NCI-H1694 treated with DMSO at 0.1 percent for 48 hours (cell line): ENCODE measurements at regions not wholly inside any gene's neighbourhood (a gene's known extent, or its start where the extent isn't known, plus 50 kb on each side); places are given as distances from the start of the nearest gene placed in this dataset.

Experiments used
- DNase-seq: peaks from one replicate; lab custom pipeline; 2025; lab: John Stamatoyannopoulos, UW

DNA sequence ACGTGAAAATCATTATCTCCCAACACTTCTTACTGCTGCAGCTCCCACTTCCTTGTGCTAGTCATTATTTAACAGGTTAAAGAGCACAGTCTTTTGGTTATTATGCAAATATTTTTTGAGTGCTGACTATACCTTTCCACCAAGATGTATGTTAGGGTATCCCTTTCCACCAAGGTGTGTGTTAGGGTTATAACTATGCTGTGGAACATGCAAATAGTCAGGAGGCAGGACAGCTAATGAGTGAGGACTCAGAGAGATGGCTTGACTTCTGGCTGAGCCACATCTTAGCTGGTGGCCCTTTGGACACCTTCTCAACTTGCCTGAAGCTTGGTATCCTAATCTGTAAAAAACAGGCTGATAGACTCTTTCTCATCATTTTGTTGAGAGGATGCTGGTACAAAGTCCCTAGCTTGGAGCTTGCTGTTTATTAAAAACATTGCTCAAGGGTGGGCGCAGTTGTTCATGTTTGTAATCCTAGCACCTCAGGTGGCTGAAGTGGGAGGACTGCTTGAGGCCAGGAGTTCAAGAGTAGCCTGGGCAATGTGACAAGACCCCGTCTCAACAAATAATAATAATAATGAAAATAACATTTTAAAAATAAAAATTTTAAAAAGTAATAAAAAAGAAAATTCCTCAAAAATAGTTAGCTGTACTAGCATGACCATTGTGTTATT, 160.5 kb upstream of the ADAMTS9 start:
- DNase-seq = no peak

DNA sequence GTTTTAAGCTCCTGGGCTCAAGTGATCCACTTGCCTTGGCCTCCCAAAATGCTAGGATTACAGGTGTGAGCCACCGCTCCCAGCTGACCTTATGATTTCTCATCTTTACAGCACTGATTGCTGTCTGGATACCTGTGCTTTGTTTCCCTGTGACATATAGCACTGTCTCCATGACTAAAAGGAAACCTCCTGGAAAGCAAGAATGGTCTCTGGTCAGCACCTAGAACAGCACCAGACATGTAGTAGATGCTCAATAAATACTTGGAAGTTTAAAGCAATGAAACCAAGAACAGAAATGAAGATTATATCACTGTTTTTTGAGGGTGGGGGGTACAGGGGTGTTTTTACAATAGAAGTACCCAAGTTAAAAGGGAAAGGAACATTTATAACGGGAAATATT, 156.8 kb upstream of the ADAMTS9 start:
- DNase-seq = no peak

DNA sequence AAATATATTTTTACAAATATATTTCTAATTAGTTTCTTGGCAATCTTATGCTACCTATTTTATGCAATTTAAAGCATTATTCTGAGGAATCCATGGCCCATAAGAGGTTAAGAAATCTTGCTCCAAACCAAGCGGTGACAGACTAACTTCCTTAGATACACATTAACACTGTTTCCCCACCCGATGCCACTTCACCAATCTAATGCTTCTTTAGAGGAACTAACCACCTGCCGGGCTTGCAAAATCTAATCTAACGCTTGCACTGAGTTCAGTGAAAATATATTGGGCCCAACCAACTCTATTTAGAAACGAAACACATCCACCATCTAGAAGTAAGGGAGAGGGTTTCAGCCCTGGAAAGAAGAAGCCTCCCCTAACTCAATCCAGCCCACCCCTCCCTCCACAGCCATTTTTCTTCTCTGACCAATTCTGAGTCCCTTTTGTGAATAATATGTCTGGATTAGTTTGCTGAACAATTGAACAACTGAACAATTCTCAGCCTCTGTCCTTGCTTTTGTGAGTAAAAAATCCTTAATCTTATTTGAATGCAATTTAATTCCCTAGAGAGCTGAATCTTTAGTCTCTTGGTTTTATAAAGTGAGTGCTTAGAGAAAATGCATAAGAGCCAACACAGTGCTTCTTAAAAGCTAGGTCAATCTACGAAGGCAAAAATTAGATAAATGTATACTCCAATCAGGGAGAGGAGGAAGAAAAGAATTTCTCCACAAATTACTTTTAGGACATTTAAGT, 150.4 kb upstream of the ADAMTS9 start:
- no peak for DNase-seq

DNA sequence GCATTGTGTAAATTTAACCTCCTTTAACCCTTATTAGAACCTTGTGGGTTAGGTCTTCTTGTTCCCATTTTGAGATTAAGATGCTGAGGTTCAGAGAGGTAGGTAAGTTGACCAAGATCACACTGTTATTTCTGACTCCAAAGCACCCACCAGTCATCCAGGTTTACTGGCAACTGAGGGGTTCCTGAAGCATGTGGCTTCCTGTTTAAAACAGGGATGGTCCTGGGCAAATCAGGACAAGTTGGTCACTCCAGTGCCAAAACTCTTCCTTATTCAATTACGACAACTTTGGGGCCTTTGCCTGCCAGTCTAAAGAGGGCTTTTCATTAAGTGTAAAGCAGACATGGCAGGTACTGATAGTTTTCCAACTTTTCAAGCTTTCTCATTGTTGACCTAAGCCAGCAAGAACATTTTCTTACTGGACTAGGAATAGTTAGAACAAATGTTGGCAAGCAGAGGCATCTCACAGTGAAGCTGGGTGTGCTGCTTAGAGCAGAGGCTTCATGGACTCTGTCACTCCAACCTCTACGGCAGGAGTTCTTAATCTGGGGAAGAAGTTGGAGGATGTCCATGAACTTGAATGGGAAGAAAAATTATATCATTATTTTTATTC, 149.4 kb upstream of the ADAMTS9 start:
- no peak for DNase-seq

DNA sequence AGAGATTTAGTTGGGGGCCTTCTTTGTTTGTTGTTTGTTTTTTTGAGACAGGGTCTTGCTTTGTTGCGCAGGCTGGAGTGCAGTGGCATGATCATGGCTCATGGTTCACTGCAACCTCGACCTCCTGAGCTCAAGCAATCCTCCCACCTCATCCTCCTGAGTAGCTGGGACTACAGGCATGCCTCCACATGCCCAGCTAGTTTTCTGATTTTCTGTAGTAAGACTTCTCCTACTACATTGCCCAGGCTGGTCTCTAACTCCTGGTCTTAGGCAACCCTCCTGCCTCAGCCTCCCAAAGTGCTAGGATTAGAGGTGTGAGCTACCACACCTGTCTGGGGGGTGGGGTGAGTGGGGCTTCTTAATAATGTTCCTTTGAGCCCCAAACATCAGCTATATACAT, 148.3 kb upstream of the ADAMTS9 start:
- no peak for DNase-seq

DNA sequence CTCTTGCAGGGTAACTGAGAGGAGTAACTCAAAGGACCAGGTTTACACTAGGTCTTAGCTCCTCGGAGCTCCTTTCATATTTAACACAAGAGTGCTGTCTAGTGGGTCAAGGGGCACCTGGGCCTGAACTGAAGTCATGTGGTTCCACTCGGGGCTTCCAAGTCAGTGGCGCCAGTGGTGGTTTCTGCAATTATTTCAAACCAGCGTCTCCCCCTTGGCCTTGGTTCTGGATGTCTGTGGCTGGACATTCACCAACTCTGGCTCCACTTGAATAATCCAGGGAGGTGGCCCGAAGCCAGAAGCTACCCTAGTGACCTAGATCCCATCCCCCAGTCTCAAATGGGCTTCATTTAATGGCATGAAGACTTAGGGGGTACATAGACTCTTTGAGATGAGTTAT, 144.3 kb upstream of the ADAMTS9 start:
- DNase-seq = no peak

DNA sequence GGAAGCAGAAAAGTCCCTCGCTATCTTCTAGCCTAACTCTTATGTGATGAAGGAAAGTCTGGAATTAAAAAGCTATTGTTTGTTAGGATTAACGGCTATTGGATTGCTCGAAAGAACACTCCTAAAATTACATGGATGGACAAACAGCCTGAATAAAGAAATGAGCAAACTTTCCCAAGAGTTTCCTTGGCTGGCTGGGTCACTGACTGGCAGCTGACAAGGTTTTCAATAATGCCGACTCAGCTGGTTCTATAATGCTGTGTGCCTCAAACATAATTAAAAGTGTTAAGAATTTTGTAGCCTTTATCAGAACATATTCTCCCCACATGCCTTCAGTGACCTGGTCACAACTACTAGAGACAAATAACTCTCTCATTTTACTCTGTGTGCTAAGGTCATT, 142.9 kb upstream of the ADAMTS9 start:
- DNase-seq = no peak

DNA sequence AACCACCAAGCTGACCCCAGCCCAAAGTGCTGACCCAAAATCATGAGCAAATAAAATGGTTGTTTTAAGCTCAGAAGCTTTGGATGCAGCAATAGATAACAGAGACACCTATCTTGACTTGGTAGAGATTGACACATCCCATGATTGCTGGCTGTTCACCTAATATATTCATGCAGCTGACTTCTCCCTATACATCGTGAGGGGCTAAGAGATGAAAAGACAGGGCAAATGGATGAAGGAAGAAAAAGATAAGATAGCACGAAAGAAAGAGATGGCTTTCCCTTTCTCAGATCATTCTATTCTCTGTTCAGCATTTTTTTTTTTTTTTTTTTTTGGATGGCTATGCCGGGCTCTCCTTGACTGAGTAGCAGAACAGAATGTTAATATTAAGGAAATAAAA, 141.5 kb upstream of the ADAMTS9 start:
- no peak for DNase-seq

DNA sequence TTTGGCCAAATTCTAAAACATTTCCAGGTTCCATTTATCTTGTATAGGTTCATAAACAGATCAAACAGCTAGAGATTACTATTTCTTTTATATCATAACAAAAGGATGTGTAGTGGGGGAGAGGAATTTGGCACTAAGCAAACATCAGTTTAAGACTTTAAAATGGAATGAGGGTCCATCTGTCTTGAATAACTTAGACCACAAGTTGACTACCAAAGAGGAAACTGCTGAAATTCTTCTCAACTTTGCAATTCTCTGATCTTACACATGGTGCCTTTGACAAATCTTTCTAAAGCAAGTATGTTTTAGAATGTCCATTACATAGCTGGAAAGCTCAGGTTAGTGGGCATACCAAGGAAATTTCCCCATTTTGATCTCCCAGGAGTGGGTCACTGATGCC, 140.5 kb upstream of the ADAMTS9 start:
- DNase-seq = no peak

DNA sequence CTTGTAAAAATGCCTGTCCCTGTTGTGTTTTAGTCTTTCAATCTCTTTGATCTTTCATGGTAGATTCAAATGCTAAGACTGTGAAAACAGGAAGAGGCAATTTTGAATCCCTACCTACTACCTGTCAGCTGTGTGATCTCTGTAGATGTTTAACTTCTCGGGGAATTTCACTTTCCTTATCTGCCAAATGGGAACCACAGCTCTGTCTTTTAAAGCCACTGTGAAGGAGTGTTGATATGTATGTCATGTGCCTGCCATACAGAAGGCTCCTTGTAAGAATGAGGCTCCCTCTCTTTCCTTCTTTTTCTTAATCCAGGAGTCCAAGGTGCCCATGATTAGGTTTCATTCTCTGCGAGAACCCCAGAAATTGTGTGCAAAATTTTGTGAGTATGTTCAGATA, 139.6 kb upstream of the ADAMTS9 start:
- no peak for DNase-seq

DNA sequence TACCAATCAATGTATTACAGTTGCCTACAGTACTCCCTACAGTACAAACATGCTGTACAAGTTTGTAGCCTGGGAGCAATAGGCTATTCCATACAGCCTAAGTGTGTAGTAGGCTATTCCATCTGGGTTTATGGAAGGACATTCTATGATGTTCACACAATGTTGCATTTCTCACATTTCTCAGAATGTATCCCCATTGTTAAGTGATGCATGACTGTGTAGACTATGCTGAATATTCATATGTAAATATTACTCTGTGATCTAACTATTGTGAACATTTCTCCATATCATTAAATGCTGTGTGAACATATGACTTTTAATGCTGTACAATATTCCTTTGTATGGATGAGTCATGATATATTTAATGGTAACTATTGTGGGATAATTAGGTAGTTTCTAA, 139.2 kb upstream of the ADAMTS9 start:
- no peak for DNase-seq

DNA sequence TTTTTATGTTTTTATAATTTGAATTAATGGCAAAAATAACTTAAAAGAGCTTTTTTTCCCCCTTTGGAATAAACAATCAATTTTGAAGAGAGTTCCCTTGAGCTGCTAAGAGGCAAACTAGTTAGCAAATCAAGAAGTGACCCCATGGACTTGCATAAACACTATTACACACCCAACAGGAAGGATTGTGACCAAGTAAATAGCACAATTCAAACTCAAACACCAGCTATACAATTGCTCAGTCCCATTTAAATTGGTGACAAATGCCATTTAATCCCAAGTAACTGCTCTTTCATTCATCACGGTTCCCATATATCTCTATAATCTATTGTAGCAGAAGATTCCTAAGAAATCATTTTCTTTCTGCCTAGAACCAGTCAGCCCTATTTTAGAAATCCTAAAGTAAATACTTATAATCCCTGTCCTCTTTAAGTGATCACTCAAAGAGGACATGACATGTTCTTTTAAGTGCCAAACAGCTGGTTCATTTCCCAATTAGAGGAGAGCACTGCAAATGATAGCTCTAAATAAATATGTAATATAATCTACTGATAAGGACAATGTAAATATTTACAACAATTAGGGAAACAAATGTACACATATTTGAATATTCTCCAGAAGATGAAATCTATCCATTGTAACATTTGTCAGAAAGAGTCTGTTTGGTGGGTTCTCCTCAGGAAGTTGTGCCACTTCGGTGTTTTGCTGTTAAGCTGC, 137.8 kb upstream of the ADAMTS9 start:
- no peak for DNase-seq

DNA sequence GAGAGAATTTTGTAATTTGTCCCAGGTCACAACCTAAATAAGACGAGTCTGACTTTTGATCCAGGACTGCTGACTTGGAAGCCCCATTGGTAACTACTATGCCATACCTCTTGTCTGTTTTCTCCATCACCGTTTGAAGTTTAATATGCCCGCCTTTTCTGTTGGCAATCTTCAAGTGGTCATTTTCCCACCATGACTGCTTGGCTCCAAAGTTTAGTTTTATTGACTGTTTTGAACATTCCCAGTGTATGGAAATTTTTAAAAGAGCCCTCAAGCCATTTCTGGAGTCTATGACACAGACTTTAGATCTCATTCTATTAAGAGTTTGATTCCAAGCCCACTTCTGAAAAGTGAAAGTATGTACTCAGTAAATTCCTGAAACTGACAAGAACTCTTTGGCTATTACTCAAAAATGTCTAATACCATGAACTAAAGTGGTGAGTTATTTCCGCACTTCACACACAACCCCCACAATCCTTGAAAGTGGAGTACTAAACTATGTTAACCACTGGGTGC, 136.7 kb upstream of the ADAMTS9 start:
- no peak for DNase-seq

DNA sequence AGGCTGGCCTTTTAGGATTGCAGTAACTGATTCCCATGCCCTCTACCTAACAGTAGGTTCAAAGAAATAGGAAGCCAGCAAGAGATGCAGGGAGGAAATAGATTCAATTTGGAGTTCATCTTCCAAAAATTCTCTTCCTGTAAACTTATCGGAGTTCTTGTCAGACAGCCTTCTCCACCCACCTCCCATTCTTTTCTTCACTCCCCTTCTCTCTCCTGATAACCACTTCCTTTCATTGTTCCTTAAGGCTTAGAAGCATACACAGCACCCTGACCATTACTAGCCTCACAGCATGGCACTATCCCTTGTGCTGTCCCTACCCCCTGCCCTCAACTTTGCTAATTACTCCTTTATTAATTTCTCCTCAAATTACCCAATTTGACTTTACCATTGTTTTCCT, 130.4 kb upstream of the ADAMTS9 start:
- no peak for DNase-seq

DNA sequence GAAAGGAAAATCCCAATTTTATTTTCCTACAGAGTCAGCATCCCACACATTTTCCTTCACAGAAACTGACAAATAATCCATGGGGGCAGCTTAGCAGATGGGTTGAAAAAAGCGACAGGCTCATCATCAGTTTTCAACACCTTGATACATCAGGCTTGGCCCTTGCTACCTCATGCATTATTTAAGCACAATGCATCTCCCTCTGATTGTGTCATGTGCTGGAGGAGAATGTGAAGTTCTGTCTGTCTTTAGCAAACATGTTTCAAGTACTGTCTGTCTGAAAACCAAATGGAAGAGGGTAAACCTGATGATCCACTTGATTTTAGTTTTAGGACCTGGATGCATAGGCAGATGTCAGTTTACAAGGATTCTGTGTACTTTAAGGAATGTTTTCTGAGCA, 128.6 kb upstream of the ADAMTS9 start:
- DNase-seq = no peak

DNA sequence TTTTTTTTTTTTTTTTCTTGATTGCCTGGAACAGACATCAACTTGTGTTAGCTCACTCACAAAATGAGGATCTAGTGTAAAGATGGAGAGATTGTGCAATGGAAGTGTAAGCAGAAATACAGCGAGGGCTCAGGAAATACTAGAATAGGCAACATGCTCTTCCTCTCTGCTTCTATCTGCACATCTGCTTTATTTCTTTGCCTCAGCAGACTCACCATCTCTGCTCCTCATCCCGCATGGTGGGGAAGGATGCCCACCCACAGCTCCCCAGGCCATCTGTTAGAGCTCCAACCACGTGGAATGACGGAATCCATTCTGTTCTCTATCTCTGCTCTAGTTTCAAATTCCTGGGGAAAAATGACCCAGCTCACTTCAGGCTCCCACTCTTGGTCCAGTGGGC, 128.0 kb upstream of the ADAMTS9 start:
- DNase-seq = peak; percentile 30

DNA sequence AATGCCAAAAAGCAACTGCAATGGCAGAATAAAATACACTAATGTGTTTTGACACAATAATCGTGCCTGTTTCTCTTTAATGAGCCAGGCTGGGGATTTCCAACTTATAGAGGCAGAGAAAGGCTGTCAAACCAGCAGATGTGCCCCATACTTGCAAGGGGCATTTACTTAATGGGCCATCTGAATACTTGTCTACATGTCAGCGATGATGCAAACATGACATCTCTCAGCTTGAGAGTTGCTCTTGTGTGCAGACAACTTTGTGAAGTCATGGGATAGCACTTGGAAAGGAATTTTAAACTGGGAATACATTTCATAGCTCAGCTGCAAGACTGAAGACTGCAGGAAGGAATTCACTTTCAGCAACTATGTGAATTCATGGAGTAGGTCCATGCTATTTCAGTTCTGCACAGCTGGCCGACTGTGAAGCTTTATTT, 127.4 kb upstream of the ADAMTS9 start:
- no peak for DNase-seq

DNA sequence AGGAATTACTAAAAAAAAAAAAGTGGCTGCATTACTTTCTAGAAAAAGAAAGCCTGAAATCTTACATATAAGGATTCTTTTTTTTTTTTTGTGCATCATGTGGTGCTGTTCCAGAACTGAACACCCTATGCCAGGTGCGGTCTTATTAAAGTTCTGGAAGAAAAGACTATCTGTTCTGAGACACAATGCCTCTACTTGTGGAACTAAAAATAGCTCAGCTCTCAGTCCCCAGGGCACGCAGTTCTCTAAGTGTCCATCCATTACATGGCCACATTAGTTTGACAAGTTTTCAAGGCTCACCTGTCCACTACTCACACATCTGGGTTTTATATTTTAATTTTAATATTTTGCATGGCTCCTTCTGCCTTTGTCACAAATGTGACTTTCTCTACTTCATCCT, 126.6 kb upstream of the ADAMTS9 start:
- no peak for DNase-seq

DNA sequence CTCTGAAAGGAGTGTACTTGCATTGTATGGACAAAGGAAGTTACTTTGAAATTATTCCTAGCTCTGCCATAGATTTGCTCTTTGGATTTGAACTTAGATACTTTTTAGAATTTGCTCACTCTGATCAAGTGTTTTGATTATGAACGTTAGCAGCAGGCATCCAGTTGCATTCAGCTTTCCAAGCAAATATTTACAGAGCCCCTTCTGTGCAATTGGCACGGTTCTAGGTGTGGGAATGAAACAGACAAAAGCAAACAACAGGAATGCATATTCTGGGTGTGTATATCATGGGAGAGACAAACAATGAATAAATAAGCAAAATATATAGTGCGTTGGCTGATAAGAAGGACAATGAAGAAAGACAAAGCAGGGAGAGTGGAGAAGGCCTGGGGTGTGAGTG, 125.5 kb upstream of the ADAMTS9 start:
- peak; percentile 39 for DNase-seq

DNA sequence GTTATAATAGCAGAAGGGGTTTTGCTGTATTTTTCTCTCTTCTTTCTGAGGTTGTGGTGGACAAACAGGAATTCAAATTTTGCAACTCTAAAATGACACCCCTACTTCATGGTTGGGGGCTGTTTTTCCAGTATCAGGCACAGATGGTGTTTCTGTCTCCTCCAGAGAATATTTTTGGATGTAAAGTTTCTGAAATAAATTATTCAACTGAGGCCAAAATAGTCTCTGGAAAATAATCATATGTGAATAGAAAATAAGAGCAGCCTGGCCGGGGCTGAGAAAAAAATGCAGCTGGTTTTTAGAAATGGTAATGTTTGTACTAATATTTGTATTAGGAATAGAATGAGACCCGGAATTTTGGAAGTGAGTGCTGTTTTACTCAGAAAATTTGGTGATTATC, 121.3 kb upstream of the ADAMTS9 start:
- DNase-seq = no peak

DNA sequence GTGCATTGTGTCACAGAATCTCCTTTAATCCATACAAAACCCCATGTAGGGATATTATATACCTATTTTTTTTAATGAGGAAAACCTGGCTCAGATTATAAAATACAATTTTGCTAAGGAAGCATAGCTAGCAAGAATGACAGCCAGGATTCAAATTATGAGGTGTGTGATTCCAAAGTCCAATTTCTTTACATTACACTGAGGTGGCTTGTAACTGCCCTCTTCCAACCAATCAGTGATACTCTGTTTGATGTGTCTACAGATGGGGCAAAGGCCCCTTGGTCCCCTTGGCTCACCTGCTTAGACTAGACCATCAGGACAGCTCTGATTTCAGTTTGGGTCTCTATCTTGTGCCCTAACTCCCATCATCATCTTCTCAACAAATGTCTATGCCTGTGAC, 120.3 kb upstream of the ADAMTS9 start:
- DNase-seq = no peak
